ENCODE measurements at regions not wholly inside any gene's neighbourhood (a gene's known extent, or its start where the extent isn't known, plus 50 kb on each side); places are given as distances from the start of the nearest gene placed in this dataset.
A peak's percentile ranks its signal among the peaks of the same experiment; 100 is the strongest.

DNA sequence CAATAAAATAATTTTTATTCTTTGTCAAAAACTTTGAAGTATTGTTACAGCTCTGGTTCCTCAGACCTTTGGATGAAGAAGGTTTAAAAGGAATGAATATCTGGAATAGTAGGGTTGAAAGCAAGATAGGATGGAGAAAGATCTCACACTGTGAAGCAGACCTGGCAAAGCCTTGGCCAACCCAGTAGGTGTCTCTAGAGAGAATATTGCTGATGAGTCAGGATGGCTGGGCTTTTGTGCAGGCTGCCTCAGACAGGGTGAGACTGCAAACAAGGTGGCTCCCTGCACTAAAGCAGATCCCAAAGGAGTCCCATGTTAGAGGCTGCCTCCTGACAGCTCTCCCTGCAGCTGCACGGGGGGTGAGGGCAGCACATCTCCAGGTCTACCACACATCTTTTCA, 226.0 kb upstream of the ITGA4 start:
- Histone ChIP-seq H4K20me1 (ENCODE audit: insufficient read depth) (no peaks in the 10 kb centered on the region), H3K9me2 (ENCODE audit: insufficient read depth) (no peaks in the 10 kb centered on the region), H3K9ac (ENCODE audit: low read length) (no peak overlapping the region), H3K4me3 (replicated peaks in 1 of 2; ENCODE audit: low read depth in 1 of 2, low read length in 2 of 2) (no peak overlapping the region), H3K4me2 (ENCODE audit: low read length) (no peak overlapping the region), H3K4me1 (ENCODE audit: control insufficient read depth in 1 of 2, insufficient read depth in 2 of 2, low read length in 2 of 2) (no peaks in the 10 kb centered on the region), H3K79me2 (ENCODE audit: insufficient read depth, low read length) (no peaks in the 10 kb centered on the region), H3K36me3 (ENCODE audit: control insufficient read depth in 1 of 2, insufficient read depth in 2 of 2, low read length in 2 of 2) (no peaks in the 10 kb centered on the region), H3K9me3 (ENCODE audit: control insufficient read depth in 1 of 2, insufficient read depth in 1 of 2, low read depth in 1 of 2, low read length in 2 of 2) (no peaks in the 10 kb centered on the region), H3K27ac (ENCODE audit: low read depth, low read length) (no peak overlapping the region), H3K27me3 (ENCODE audit: insufficient read depth, low read length) (no peaks in the 10 kb centered on the region), H2AFZ (ENCODE audit: low read depth, low read length, poor library complexity, severe bottlenecking) (no peak overlapping the region)
- ChIA-PET CTCF (no interaction called here), RAD21 (ENCODE audit: low non-redundant PET in 1 of 2, low total read pairs in 2 of 2, uncharacterized antibody in 2 of 2, unreplicated experiment in 2 of 2) (no interaction called here), POLR2A (no interaction called here)
- BruUV-seq (replicated peaks) = no TSS peak
- ATAC-seq = peak; percentile 84
- intact Hi-C loops (cut with micrococcal nuclease) = no loop called here
- TF ChIP-seq EGR1 (IDR thresholded peaks at IDR 0.05; ENCODE audit: low read depth) = no peak
- no peak for TF ChIP-seq SRF (IDR thresholded peaks at IDR 0.05; ENCODE audit: low read depth)
- TF ChIP-seq, protein P1, sequence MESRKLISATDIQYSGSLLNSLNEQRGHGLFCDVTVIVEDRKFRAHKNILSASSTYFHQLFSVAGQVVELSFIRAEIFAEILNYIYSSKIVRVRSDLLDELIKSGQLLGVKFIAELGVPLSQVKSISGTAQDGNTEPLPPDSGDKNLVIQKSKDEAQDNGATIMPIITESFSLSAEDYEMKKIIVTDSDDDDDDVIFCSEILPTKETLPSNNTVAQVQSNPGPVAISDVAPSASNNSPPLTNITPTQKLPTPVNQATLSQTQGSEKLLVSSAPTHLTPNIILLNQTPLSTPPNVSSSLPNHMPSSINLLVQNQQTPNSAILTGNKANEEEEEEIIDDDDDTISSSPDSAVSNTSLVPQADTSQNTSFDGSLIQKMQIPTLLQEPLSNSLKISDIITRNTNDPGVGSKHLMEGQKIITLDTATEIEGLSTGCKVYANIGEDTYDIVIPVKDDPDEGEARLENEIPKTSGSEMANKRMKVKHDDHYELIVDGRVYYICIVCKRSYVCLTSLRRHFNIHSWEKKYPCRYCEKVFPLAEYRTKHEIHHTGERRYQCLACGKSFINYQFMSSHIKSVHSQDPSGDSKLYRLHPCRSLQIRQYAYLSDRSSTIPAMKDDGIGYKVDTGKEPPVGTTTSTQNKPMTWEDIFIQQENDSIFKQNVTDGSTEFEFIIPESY (IDR thresholded peaks at IDR 0.05; ENCODE audit: extremely low read depth, insufficient replicate concordance, low read length) = no peak
- TF ChIP-seq CEBPB (IDR thresholded peaks at IDR 0.05; ENCODE audit: low read depth) = no peak
- no peak for TF ChIP-seq POLR2A (IDR thresholded peaks at IDR 0.05; ENCODE audit: borderline replicate concordance, extremely low read depth, insufficient read depth, insufficient read length)
- no peak for TF ChIP-seq REST (IDR thresholded peaks at IDR 0.05; ENCODE audit: low read depth)
- no peak for TF ChIP-seq EZH2 (IDR thresholded peaks at IDR 0.05)
- TF ChIP-seq, protein P2, sequence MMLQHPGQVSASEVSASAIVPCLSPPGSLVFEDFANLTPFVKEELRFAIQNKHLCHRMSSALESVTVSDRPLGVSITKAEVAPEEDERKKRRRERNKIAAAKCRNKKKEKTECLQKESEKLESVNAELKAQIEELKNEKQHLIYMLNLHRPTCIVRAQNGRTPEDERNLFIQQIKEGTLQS (IDR thresholded peaks at IDR 0.05) = no peak
- no peak for TF ChIP-seq SP1 (IDR thresholded peaks at IDR 0.05; ENCODE audit: low read depth)
- no peak for TF ChIP-seq ZFX (IDR thresholded peaks at IDR 0.05)
- no peak for TF ChIP-seq MAX (IDR thresholded peaks at IDR 0.05)
- TF ChIP-seq RAD21 (IDR thresholded peaks at IDR 0.05; ENCODE audit: low read depth) = no peak
- no peak for TF ChIP-seq POLR2AphosphoS5 (IDR thresholded peaks at IDR 0.05; ENCODE audit: low read depth, low read length)
- DNase-seq (ENCODE audit: low read depth, low spot score) = no peak

All from HCT116 (cell line).